ENCODE measurements at regions not wholly inside any gene's neighbourhood (a gene's known extent, or its start where the extent isn't known, plus 50 kb on each side); places are given as distances from the start of the nearest gene placed in this dataset.

GRCh38 chr14:106021832-106022231, 495.4 kb downstream of the TMEM121 start:
- no peak for TF ChIP-seq CTCF (IDR thresholded peaks at IDR 0.05; ENCODE audit: low read depth, low read length)
- TF ChIP-seq POLR2A (IDR thresholded peaks at IDR 0.05; ENCODE audit: extremely low read depth, insufficient read length), result no peak
- no peak for TF ChIP-seq MAX (IDR thresholded peaks at IDR 0.05; ENCODE audit: low read depth, low read length)
- TF ChIP-seq MYC (IDR thresholded peaks at IDR 0.05; ENCODE audit: low read depth, low read length), result no peak

Measured in NB4 (cell line).